Lung (tissue), 11 donors: ENCODE measurements at regions not wholly inside any gene's neighbourhood (a gene's known extent, or its start where the extent isn't known, plus 50 kb on each side); places are given as distances from the start of the nearest gene placed in this dataset.

Source experiments
- ATAC-seq: fragments of 200-7000 bp; cut with Tn5 transposase; one replicate; pipeline ENCODE4 v1.9.1; 2020; ENCODE audit warnings: moderate number of reproducible peaks; ENCODE audit not compliant: insufficient read depth, low FRiP score
- DNase-seq, 3 donors: peaks; one replicate each; pipeline ENCODE4 v3.0.0-alpha.2; 2013 to 2017
- H3K27ac ChIP-seq, 2 donors: one replicate each; pipeline ENCODE4 v1.5.1; 2013; ENCODE audit warnings: mild to moderate bottlenecking in 2 of 2, moderate library complexity in 2 of 2, control low read depth in 1 of 2, inconsistent platforms in 1 of 2, low read depth in 1 of 2, low read length in 1 of 2
- H3K27me3 ChIP-seq, 3 donors: one replicate each; pipeline ENCODE4 v1.5.1; 2013; ENCODE audit warnings: low read length in 2 of 3; ENCODE audit not compliant: control insufficient read depth in 3 of 3, insufficient read depth in 3 of 3
- H3K36me3 ChIP-seq, 4 donors: one replicate each; pipeline ENCODE4 v1.5.1; 2013; ENCODE audit warnings: low read length in 4 of 4, mild to moderate bottlenecking in 1 of 4, moderate library complexity in 1 of 4; ENCODE audit not compliant: control insufficient read depth in 4 of 4, insufficient read depth in 4 of 4
- H3K4me1 ChIP-seq, 5 donors: one replicate each; pipeline ENCODE4 v1.5.1; 2013; ENCODE audit warnings: low read length in 5 of 5, mild to moderate bottlenecking in 2 of 5, moderate library complexity in 1 of 5; ENCODE audit not compliant: control insufficient read depth in 5 of 5, insufficient read depth in 5 of 5
- H3K4me3 ChIP-seq: one replicate; pipeline ENCODE4 v1.5.1; 2013; ENCODE audit warnings: mild to moderate bottlenecking, control low read depth, moderate library complexity
- H3K9ac ChIP-seq, 2 donors: one replicate each; pipeline ENCODE4 v1.5.1; 2013; ENCODE audit warnings: low read length in 2 of 2, control low read depth in 1 of 2; ENCODE audit not compliant: insufficient read depth in 1 of 2
- H3K9me3 ChIP-seq, 4 donors: one replicate each; pipeline ENCODE4 v1.5.1; 2013; ENCODE audit warnings: low read length in 3 of 4, mild to moderate bottlenecking in 1 of 4, moderate library complexity in 1 of 4; ENCODE audit not compliant: control insufficient read depth in 4 of 4, insufficient read depth in 3 of 4
- WGBS, 2 donors: extraction: QIAGEN DNeasy Blood & Tissue Kit; methylation state at CpG; one replicate each; pipeline ENCODE4 v1.1.7; 2013; 5-methylcytosine and 5-hydroxymethylcytosine counted together
- TF ChIP-seq, protein P1 (sequence below): IDR thresholded peaks from 2 replicates; pipeline ENCODE4 v1.5.1; 2012; ENCODE audit warnings: mild to moderate bottlenecking; ENCODE audit errors: control extremely low read depth, extremely low read depth
- donor health status: control.
- donor health status: control.
- donor health status: Bipolar disorder and iron deficiency.
- donor health status: healthy.
- donor health status: DM: yes; HTN: yes; CAD: no.

DNA sequence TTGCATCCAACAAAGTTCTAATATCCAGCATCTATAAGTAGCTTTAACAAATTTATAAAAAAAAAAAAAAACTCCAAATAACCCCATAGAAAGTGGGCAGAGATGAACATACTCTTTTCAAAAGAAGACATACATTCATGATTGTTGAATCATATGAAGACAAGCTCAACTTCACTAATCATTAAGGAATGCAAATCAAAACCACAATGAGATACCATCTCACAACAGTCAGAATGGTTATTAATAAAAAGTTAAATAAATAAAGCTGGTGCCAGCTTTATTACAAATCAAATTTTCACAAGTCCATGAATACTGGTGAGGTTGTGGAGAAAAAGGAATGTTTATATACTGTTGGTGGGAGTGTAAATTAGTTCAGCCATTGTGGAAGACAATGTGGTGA lies 592.0 kb downstream of the IQCM start:
- H3K27ac ChIP-seq, result no peak overlapping the region
- ATAC-seq (no peak), DNase-seq (no peak)
- H3K27me3 ChIP-seq, result no peaks in the 10 kb centered on the region
- H3K9me3 ChIP-seq, result peaks cover 0 to 10% (median 7%) of the 10 kb centered on the region in 4 donors
- no peak overlapping the region for H3K9ac ChIP-seq
- H3K4me3 ChIP-seq, result no peak overlapping the region
- no peaks in the 10 kb centered on the region for H3K36me3 ChIP-seq
- TF ChIP-seq, protein P1, sequence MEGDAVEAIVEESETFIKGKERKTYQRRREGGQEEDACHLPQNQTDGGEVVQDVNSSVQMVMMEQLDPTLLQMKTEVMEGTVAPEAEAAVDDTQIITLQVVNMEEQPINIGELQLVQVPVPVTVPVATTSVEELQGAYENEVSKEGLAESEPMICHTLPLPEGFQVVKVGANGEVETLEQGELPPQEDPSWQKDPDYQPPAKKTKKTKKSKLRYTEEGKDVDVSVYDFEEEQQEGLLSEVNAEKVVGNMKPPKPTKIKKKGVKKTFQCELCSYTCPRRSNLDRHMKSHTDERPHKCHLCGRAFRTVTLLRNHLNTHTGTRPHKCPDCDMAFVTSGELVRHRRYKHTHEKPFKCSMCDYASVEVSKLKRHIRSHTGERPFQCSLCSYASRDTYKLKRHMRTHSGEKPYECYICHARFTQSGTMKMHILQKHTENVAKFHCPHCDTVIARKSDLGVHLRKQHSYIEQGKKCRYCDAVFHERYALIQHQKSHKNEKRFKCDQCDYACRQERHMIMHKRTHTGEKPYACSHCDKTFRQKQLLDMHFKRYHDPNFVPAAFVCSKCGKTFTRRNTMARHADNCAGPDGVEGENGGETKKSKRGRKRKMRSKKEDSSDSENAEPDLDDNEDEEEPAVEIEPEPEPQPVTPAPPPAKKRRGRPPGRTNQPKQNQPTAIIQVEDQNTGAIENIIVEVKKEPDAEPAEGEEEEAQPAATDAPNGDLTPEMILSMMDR, result no peak
- H3K4me1 ChIP-seq, result no peaks in the 10 kb centered on the region

DNA sequence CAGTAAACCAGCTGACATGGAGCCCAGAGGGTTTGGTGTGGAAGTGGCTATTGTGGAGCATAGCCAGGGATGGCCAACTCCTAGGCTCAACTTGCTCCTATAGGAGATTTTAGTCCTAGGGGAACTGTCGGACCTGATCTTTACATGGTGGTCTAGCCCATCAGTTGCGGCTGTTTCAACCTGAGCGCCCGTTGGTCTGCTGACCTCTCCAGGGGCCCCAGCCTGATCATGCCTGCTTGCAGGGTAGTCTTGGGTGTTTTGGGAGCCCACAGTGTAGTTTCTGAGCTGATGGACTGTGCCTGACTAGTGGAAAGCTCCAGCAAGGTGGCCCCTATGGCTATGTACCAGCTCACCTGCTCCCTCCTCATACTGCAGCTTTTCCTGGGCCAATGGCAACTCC lies 597.0 kb downstream of the IQCM start:
- H3K27me3 ChIP-seq, result no peaks in the 10 kb centered on the region
- H3K36me3 ChIP-seq, result no peaks in the 10 kb centered on the region
- no peak overlapping the region for H3K4me3 ChIP-seq
- TF ChIP-seq, protein P1, result no peak
- H3K27ac ChIP-seq, result no peak overlapping the region
- H3K9me3 ChIP-seq, result peaks cover 0 to 11% (median 8%) of the 10 kb centered on the region in 4 donors
- DNase-seq, result no peak
- WGBS, 2 donors, result 87 to 93% methylated on average over 4 of the region's 4 CpGs
- no peak for ATAC-seq
- H3K4me1 ChIP-seq, result no peaks in the 10 kb centered on the region
- H3K9ac ChIP-seq, result no peak overlapping the region

DNA sequence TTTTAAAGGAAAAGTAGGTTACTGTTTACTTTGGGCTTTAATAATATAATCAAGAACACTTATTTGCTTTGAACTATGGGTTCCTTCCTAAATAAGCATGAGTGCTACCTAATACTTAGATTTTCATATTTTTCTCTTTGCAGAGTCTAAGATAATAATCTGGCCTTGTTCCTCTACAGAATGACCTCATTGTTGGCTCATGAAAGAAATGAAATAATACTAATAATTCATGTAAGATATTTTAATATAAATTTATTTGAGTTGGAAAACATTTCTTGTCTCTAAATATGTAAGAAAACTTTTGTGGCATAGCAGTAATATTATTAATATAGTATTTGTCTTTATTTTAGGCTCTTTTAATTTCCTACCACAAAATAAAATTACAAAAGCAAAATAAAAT lies 601.3 kb downstream of the IQCM start:
- TF ChIP-seq, protein P1, result no peak
- no peak overlapping the region for H3K4me3 ChIP-seq

DNA sequence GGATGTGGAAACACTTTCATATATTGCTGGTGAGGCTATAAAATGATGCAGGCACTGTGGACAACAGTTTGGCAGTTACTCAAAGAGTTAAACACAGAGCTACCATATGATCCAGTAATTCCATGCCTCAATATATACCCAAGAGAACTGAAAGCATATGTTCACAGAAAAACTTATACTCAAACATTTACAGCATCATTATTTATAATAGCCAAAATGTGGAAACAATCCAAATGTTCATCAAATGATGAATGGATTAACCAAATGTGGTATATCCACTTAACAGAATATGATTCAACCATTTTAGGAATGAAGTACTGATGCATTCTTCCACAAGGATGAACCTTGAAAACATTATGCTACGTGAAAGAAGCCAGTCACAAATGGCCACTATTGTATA lies 603.8 kb downstream of the IQCM start:
- H3K4me1 ChIP-seq, result no peaks in the 10 kb centered on the region
- no peak for ATAC-seq
- 81 to 84% methylated on average over 1 of the region's 1 CpG for WGBS, 2 donors
- no peaks in the 10 kb centered on the region for H3K36me3 ChIP-seq
- no peak overlapping the region for H3K4me3 ChIP-seq
- no peak overlapping the region for H3K9ac ChIP-seq
- DNase-seq, result no peak
- H3K27me3 ChIP-seq, result no peaks in the 10 kb centered on the region
- H3K27ac ChIP-seq, result no peak overlapping the region
- TF ChIP-seq, protein P1, result no peak
- no peaks in the 10 kb centered on the region for H3K9me3 ChIP-seq

More for the DNA sequence above, 601.3 kb downstream of the IQCM start:
- Histone ChIP-seq H3K4me1 (no peaks in the 10 kb centered on the region), H3K36me3 (no peaks in the 10 kb centered on the region), H3K27ac (no peak overlapping the region), H3K27me3 (no peaks in the 10 kb centered on the region), H3K9ac (no peak overlapping the region), H3K9me3 (peaks cover 0 to 10% (median 3%) of the 10 kb centered on the region in 4 donors)
- ATAC-seq (no peak), DNase-seq (no peak)
